CD14-positive monocyte (primary cell): ENCODE measurements at regions not wholly inside any gene's neighbourhood (a gene's known extent, or its start where the extent isn't known, plus 50 kb on each side); places are given as distances from the start of the nearest gene placed in this dataset.

Source experiments
- DNase-seq, 3 donors: peaks; one replicate each; pipeline ENCODE4 v3.0.0-alpha.2; 2011 to 2022
- H2AFZ ChIP-seq: 2 replicates; pipeline ENCODE4 v1.6.0; 2012; ENCODE audit warnings: mild to moderate bottlenecking, low read depth, low read length, inconsistent platforms; ENCODE audit not compliant: insufficient read depth, poor library complexity, severe bottlenecking
- H3K27ac ChIP-seq, 2 donors: 1 replicate in 1 of 2; 2 replicates in 1 of 2; pipeline ENCODE4 v1.5.1; 2012 to 2013; ENCODE audit warnings: low read length in 2 of 2, control low read depth in 1 of 2, inconsistent platforms in 1 of 2, low read depth in 1 of 2, mild to moderate bottlenecking in 1 of 2
- H3K27me3 ChIP-seq, 2 donors: one replicate each; pipeline versions ENCODE4 v1.6.0 to v1.6.1; 2011 to 2013; ENCODE audit warnings: low read length in 2 of 2; ENCODE audit not compliant: control insufficient read depth in 2 of 2, insufficient read depth in 2 of 2
- H3K36me3 ChIP-seq, 2 donors: replicated peaks in 1 of 2; 1 replicate in 1 of 2; 2 replicates in 1 of 2; pipeline versions ENCODE4 v1.5.1 to v1.6.1; 2012 to 2013; ENCODE audit warnings: low read length in 2 of 2, control low read depth in 1 of 2, inconsistent platforms in 1 of 2, mild to moderate bottlenecking in 1 of 2; ENCODE audit not compliant: insufficient read depth in 2 of 2, control insufficient read depth in 1 of 2
- H3K4me1 ChIP-seq, 2 donors: 1 replicate in 1 of 2; 2 replicates in 1 of 2; pipeline versions ENCODE4 v1.5.1 to v1.6.1; 2012 to 2013; ENCODE audit warnings: low read length in 2 of 2, control low read depth in 1 of 2, inconsistent platforms in 1 of 2, mild to moderate bottlenecking in 1 of 2, moderate library complexity in 1 of 2; ENCODE audit not compliant: insufficient read depth in 2 of 2, control insufficient read depth in 1 of 2
- H3K4me2 ChIP-seq: replicated peaks from 2 replicates; pipeline ENCODE3; 2012; ENCODE audit warnings: low read length, moderate library complexity, mild to moderate bottlenecking; ENCODE audit not compliant: poor library complexity, severe bottlenecking; ENCODE audit errors: extremely low read depth
- H3K4me3 ChIP-seq, 3 experiments: fragments of 200-600 bp in 1 of 3; sonication (generic) in 1 of 3; replicated peaks in 1 of 3; 1 replicate in 2 of 3; 2 replicates in 1 of 3; pipeline ENCODE4 v1.5.1; 2011 to 2013; ENCODE audit warnings: low read length in 3 of 3, mild to moderate bottlenecking in 3 of 3, control low read depth in 2 of 3, low read depth in 2 of 3, inconsistent platforms in 1 of 3, moderate library complexity in 1 of 3
- H3K79me2 ChIP-seq: 2 replicates; pipeline ENCODE4 v1.6.0; 2012; ENCODE audit warnings: mild to moderate bottlenecking, control low read depth, inconsistent platforms, low read length, moderate library complexity; ENCODE audit not compliant: insufficient read depth
- H3K9ac ChIP-seq: 2 replicates; pipeline ENCODE4 v1.6.0; 2017; ENCODE audit warnings: low read length, mild to moderate bottlenecking; ENCODE audit not compliant: insufficient read depth, poor library complexity, severe bottlenecking
- H3K9me3 ChIP-seq, 2 donors: replicated peaks in 1 of 2; 1 replicate in 1 of 2; 2 replicates in 1 of 2; pipeline versions ENCODE4 v1.5.1 to v1.6.1; 2012 to 2013; ENCODE audit warnings: low read length in 2 of 2, control low read depth in 1 of 2; ENCODE audit not compliant: control insufficient read depth in 1 of 2, insufficient read depth in 1 of 2
- H4K20me1 ChIP-seq: 2 replicates; pipeline ENCODE4 v1.6.0; 2012; ENCODE audit warnings: mild to moderate bottlenecking, low read length, control low read depth, moderate library complexity; ENCODE audit not compliant: insufficient read depth
- H3K27ac Mint-ChIP-seq, 7 donors: one replicate each; pipeline ENCODE4 v1.8.0; 2020; ENCODE audit warnings: mild to moderate bottlenecking in 7 of 7, mixed read lengths in 7 of 7, moderate library complexity in 6 of 7, inconsistent platforms in 2 of 7
- H3K27me3 Mint-ChIP-seq, 3 donors: one replicate each; pipeline ENCODE4 v1.8.0; 2021 to 2022; ENCODE audit warnings: low read depth in 3 of 3, mild to moderate bottlenecking in 3 of 3, mixed read lengths in 3 of 3, moderate library complexity in 3 of 3, inconsistent platforms in 1 of 3
- H3K36me3 Mint-ChIP-seq, 2 donors: one replicate each; pipeline ENCODE4 v1.8.0; 2020; ENCODE audit warnings: mixed read lengths in 2 of 2, inconsistent platforms in 1 of 2, mild to moderate bottlenecking in 1 of 2
- H3K4me1 Mint-ChIP-seq: one replicate; pipeline ENCODE4 v1.8.0; 2020; ENCODE audit warnings: mild to moderate bottlenecking, mixed read lengths
- H3K4me3 Mint-ChIP-seq, 2 donors: one replicate each; pipeline ENCODE4 v1.8.0; 2020; ENCODE audit warnings: mild to moderate bottlenecking in 2 of 2, mixed read lengths in 2 of 2, moderate library complexity in 1 of 2
- H3K9me3 Mint-ChIP-seq, 7 donors: one replicate each; pipeline ENCODE4 v1.8.0; 2020 to 2022; ENCODE audit warnings: mixed read lengths in 7 of 7, mild to moderate bottlenecking in 6 of 7, moderate library complexity in 6 of 7, inconsistent platforms in 2 of 7
- WGBS: methylation state at CpG from one replicate; pipeline ENCODE4 v1.1.5; 2013; ENCODE audit warnings: missing lambda C conversion rate; ENCODE audit not compliant: insufficient coverage; 5-methylcytosine and 5-hydroxymethylcytosine counted together
- intact Hi-C, 2 donors: fragments of 100-400 bp; cut with micrococcal nuclease; formaldehyde crosslinking; loops; one replicate each; pipeline versions ENCODE4 v1.15.0 to v1.15.1; 2023
- TF ChIP-seq, protein P1 (sequence below): fragments of 200-600 bp; IDR thresholded peaks from one replicate; pipeline ENCODE4 v1.8.0; 2022; ENCODE audit warnings: antibody characterized with exemption, mild to moderate bottlenecking

DNA sequence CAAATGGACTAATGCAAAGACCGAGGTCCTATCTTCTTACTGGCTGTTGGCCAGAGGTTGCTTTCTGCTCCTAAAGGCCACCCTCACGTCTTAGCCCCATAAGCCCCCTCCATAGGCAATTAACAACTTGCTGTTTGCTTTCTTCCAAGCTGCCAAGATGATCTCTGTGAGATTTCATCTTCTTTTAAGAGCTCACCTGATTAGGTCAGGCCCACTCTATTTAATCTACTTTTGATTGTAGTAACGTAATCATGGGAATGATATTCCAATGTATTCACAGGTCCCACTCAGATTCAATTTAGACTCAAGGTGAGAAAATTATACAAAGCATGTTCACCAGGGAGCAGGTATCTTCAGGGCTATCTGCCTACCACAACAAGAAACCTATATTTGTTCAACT is 84.4 kb upstream of the RAD23B start:
- intact Hi-C loops: no loop called here
- no peak overlapping the region for H3K27ac Mint-ChIP-seq

GRCh38 chr9:107208121-107208520 is 75.0 kb upstream of the RAD23B start:
- Histone ChIP-seq H3K27ac (no peak overlapping the region), H3K36me3 (no peaks in the 10 kb centered on the region), H3K79me2 (no peaks in the 10 kb centered on the region), H3K4me3 (no peak overlapping the region), H3K9me3 (peaks cover under 1 to 3% of the 10 kb centered on the region in 2 donors), H3K9ac (no peak overlapping the region), H4K20me1 (no peaks in the 10 kb centered on the region), H2AFZ (no peak overlapping the region), H3K4me2 (no peak overlapping the region), H3K27me3 (no peaks in the 10 kb centered on the region), H3K4me1 (peaks cover 7 to 8% of the 10 kb centered on the region in 2 donors)
- H3K4me1 Mint-ChIP-seq: peaks cover 10% of the 10 kb centered on the region
- TF ChIP-seq, protein P1, sequence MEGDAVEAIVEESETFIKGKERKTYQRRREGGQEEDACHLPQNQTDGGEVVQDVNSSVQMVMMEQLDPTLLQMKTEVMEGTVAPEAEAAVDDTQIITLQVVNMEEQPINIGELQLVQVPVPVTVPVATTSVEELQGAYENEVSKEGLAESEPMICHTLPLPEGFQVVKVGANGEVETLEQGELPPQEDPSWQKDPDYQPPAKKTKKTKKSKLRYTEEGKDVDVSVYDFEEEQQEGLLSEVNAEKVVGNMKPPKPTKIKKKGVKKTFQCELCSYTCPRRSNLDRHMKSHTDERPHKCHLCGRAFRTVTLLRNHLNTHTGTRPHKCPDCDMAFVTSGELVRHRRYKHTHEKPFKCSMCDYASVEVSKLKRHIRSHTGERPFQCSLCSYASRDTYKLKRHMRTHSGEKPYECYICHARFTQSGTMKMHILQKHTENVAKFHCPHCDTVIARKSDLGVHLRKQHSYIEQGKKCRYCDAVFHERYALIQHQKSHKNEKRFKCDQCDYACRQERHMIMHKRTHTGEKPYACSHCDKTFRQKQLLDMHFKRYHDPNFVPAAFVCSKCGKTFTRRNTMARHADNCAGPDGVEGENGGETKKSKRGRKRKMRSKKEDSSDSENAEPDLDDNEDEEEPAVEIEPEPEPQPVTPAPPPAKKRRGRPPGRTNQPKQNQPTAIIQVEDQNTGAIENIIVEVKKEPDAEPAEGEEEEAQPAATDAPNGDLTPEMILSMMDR: no peak
- no peak for DNase-seq
- H3K4me3 Mint-ChIP-seq: no peak overlapping the region
- H3K9me3 Mint-ChIP-seq: peaks cover 0 to 8% (median 5%) of the 10 kb centered on the region in 7 donors
- intact Hi-C loops: no loop called here
- peak overlapping the region in 1 of 7 donors; percentile 33 for H3K27ac Mint-ChIP-seq
- peaks cover 0 to 9% (median 7%) of the 10 kb centered on the region in 3 donors for H3K27me3 Mint-ChIP-seq
- WGBS: no CpG with 5 or more reads among the region's 3 CpGs
- no peaks in the 10 kb centered on the region for H3K36me3 Mint-ChIP-seq

More for the DNA sequence above, 84.4 kb upstream of the RAD23B start:
- Histone ChIP-seq H4K20me1 (no peaks in the 10 kb centered on the region), H3K27me3 (no peaks in the 10 kb centered on the region), H3K4me2 (no peak overlapping the region), H3K36me3 (no peaks in the 10 kb centered on the region), H3K9ac (no peak overlapping the region), H3K79me2 (no peaks in the 10 kb centered on the region), H3K27ac (no peak overlapping the region), H3K4me3 (no peak overlapping the region), H3K9me3 (peaks cover 6 to 9% of the 10 kb centered on the region in 2 donors), H2AFZ (no peak overlapping the region), H3K4me1 (no peaks in the 10 kb centered on the region)
- TF ChIP-seq, protein P1: no peak
- Mint-ChIP-seq H3K4me3 (no peak overlapping the region), H3K4me1 (no peaks in the 10 kb centered on the region), H3K27me3 (peaks cover 0 to 4% (median 4%) of the 10 kb centered on the region in 3 donors), H3K36me3 (no peaks in the 10 kb centered on the region), H3K9me3 (peaks cover 4 to 28% (median 15%) of the 10 kb centered on the region in 7 donors)
- DNase-seq: no peak
- WGBS: 100% methylated on average over 1 of the region's 3 CpGs
